ENCODE measurements at regions not wholly inside any gene's neighbourhood (a gene's known extent, or its start where the extent isn't known, plus 50 kb on each side); places are given as distances from the start of the nearest gene placed in this dataset.

DNA sequence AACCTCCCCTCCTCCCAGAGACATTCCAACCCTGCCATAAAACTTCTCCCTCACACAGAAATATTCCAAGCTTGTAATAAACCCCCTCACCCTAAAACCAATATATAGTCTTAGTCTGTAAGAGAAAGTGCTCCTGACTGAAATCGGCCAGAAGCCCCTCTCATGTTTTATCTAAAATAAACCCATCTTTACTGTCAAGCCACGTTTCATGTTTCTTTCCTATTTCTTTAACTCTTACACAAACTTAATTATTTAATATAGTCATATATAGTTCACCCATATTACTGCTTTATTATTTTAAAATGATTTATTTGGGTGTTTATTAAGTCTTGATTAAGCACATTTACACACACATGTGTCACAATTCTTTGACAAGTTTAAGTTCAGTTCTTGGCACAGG is 191.3 kb upstream of the AADAT start:
- TF ChIP-seq, protein P1, sequence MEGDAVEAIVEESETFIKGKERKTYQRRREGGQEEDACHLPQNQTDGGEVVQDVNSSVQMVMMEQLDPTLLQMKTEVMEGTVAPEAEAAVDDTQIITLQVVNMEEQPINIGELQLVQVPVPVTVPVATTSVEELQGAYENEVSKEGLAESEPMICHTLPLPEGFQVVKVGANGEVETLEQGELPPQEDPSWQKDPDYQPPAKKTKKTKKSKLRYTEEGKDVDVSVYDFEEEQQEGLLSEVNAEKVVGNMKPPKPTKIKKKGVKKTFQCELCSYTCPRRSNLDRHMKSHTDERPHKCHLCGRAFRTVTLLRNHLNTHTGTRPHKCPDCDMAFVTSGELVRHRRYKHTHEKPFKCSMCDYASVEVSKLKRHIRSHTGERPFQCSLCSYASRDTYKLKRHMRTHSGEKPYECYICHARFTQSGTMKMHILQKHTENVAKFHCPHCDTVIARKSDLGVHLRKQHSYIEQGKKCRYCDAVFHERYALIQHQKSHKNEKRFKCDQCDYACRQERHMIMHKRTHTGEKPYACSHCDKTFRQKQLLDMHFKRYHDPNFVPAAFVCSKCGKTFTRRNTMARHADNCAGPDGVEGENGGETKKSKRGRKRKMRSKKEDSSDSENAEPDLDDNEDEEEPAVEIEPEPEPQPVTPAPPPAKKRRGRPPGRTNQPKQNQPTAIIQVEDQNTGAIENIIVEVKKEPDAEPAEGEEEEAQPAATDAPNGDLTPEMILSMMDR (IDR thresholded peaks at IDR 0.05 in 4 of 5, conservative IDR thresholded peaks at IDR 0.05 in 1 of 5): no peak
- TF ChIP-seq POLR2A (IDR thresholded peaks at IDR 0.05): no peak

Measured in gastrocnemius medialis (tissue), 4 donors.